Activated T-helper 17 cell treated with anti-CD3 and anti-CD28 coated beads, Interleukin-2, amount 50 U/mL, for 72 hours (primary cell): ENCODE measurements at regions not wholly inside any gene's neighbourhood (a gene's known extent, or its start where the extent isn't known, plus 50 kb on each side); places are given as distances from the start of the nearest gene placed in this dataset.

ENCODE experiments used
- ATAC-seq: fragments of 150-1000 bp; cut with Tn5 transposase; replicated peaks from 2 replicates; pipeline ENCODE4 v1.10.0; 2021; ENCODE audit warnings: mild to moderate bottlenecking, moderate library complexity
- H3K27ac Mint-ChIP-seq: one replicate; pipeline ENCODE4 v1.8.0; 2022; ENCODE audit warnings: mixed read lengths
- H3K27me3 Mint-ChIP-seq: one replicate; pipeline ENCODE4 v1.8.0; 2022; ENCODE audit warnings: mixed read lengths
- H3K36me3 Mint-ChIP-seq: one replicate; pipeline ENCODE4 v1.8.0; 2022; ENCODE audit warnings: low read depth, mild to moderate bottlenecking, mixed read lengths
- H3K4me1 Mint-ChIP-seq: one replicate; pipeline ENCODE4 v1.8.0; 2022; ENCODE audit warnings: mixed read lengths
- H3K4me3 Mint-ChIP-seq: one replicate; pipeline ENCODE4 v1.8.0; 2022; ENCODE audit warnings: mild to moderate bottlenecking, mixed read lengths
- H3K9me3 Mint-ChIP-seq: one replicate; pipeline ENCODE4 v1.8.0; 2022; ENCODE audit warnings: mixed read lengths

GRCh38 chr5:45057564-45057963, 248.8 kb downstream of the MRPS30 start:
- Mint-ChIP-seq H3K4me3 (no peak overlapping the region), H3K27ac (no peak overlapping the region), H3K27me3 (no peaks in the 10 kb centered on the region), H3K9me3 (no peaks in the 10 kb centered on the region), H3K4me1 (no peaks in the 10 kb centered on the region), H3K36me3 (no peaks in the 10 kb centered on the region)
- ATAC-seq = no peak

- Mint-ChIP-seq H3K4me3 (no peak overlapping the region), H3K36me3 (no peaks in the 10 kb centered on the region), H3K27ac (no peak overlapping the region), H3K4me1 (no peaks in the 10 kb centered on the region), H3K9me3 (peaks cover 5% of the 10 kb centered on the region), H3K27me3 (no peaks in the 10 kb centered on the region)
- no peak for ATAC-seq
These were observed 252.0 kb downstream of the MRPS30 start for GRCh38 chr5:45060724-45061123.

- no peak for ATAC-seq
- Mint-ChIP-seq H3K4me3 (no peak overlapping the region), H3K27ac (no peak overlapping the region), H3K36me3 (no peaks in the 10 kb centered on the region), H3K9me3 (peaks cover 5% of the 10 kb centered on the region), H3K4me1 (no peaks in the 10 kb centered on the region), H3K27me3 (no peaks in the 10 kb centered on the region)
These were observed 253.3 kb downstream of the MRPS30 start for GRCh38 chr5:45062044-45062443.

GRCh38 chr5:45081082-45081481, 272.3 kb downstream of the MRPS30 start:
- H3K9me3 Mint-ChIP-seq = peaks cover 5% of the 10 kb centered on the region
- no peaks in the 10 kb centered on the region for H3K27me3 Mint-ChIP-seq
- no peaks in the 10 kb centered on the region for H3K36me3 Mint-ChIP-seq
- no peak overlapping the region for H3K27ac Mint-ChIP-seq
- no peaks in the 10 kb centered on the region for H3K4me1 Mint-ChIP-seq
- no peak for ATAC-seq
- H3K4me3 Mint-ChIP-seq = no peak overlapping the region

- Mint-ChIP-seq H3K4me1 (no peaks in the 10 kb centered on the region), H3K27ac (no peak overlapping the region), H3K4me3 (no peak overlapping the region), H3K9me3 (peaks cover 9% of the 10 kb centered on the region), H3K27me3 (no peaks in the 10 kb centered on the region), H3K36me3 (no peaks in the 10 kb centered on the region)
- no peak for ATAC-seq
These were observed 281.1 kb downstream of the MRPS30 start for GRCh38 chr5:45089870-45090269.

- H3K36me3 Mint-ChIP-seq = no peaks in the 10 kb centered on the region
- peaks cover 14% of the 10 kb centered on the region for H3K9me3 Mint-ChIP-seq
- ATAC-seq = no peak
- H3K27me3 Mint-ChIP-seq = no peaks in the 10 kb centered on the region
- H3K4me3 Mint-ChIP-seq = no peak overlapping the region
- H3K27ac Mint-ChIP-seq = no peak overlapping the region
- H3K4me1 Mint-ChIP-seq = no peaks in the 10 kb centered on the region
These were observed 284.6 kb downstream of the MRPS30 start for GRCh38 chr5:45093377-45093776.

- Mint-ChIP-seq H3K4me3 (no peak overlapping the region), H3K36me3 (no peaks in the 10 kb centered on the region), H3K27ac (no peak overlapping the region), H3K4me1 (no peaks in the 10 kb centered on the region), H3K27me3 (no peaks in the 10 kb centered on the region), H3K9me3 (peaks cover 9% of the 10 kb centered on the region)
- no peak for ATAC-seq
These were observed 286.2 kb downstream of the MRPS30 start for GRCh38 chr5:45094876-45095440.

- Mint-ChIP-seq H3K4me1 (no peaks in the 10 kb centered on the region), H3K4me3 (no peak overlapping the region), H3K36me3 (no peaks in the 10 kb centered on the region), H3K27ac (no peak overlapping the region), H3K9me3 (peaks cover 13% of the 10 kb centered on the region), H3K27me3 (no peaks in the 10 kb centered on the region)
- ATAC-seq = no peak
These were observed 289.7 kb downstream of the MRPS30 start for GRCh38 chr5:45098483-45098882.

- Mint-ChIP-seq H3K27me3 (no peaks in the 10 kb centered on the region), H3K36me3 (no peaks in the 10 kb centered on the region), H3K27ac (no peak overlapping the region), H3K9me3 (peaks cover 20% of the 10 kb centered on the region), H3K4me1 (no peaks in the 10 kb centered on the region), H3K4me3 (no peak overlapping the region)
- ATAC-seq = no peak
These were observed 292.4 kb downstream of the MRPS30 start for GRCh38 chr5:45101146-45101545.

GRCh38 chr5:45105491-45105994, 296.8 kb downstream of the MRPS30 start:
- H3K4me3 Mint-ChIP-seq = no peak overlapping the region
- H3K27me3 Mint-ChIP-seq = no peaks in the 10 kb centered on the region
- no peak overlapping the region for H3K27ac Mint-ChIP-seq
- no peaks in the 10 kb centered on the region for H3K4me1 Mint-ChIP-seq
- no peak for ATAC-seq
- peaks cover 26% of the 10 kb centered on the region for H3K9me3 Mint-ChIP-seq
- no peaks in the 10 kb centered on the region for H3K36me3 Mint-ChIP-seq

- Mint-ChIP-seq H3K27me3 (no peaks in the 10 kb centered on the region), H3K9me3 (peaks cover 18% of the 10 kb centered on the region), H3K36me3 (no peaks in the 10 kb centered on the region), H3K4me1 (no peaks in the 10 kb centered on the region), H3K27ac (no peak overlapping the region), H3K4me3 (no peak overlapping the region)
- ATAC-seq = no peak
These were observed 300.3 kb downstream of the MRPS30 start for GRCh38 chr5:45109062-45109461.

- Mint-ChIP-seq H3K36me3 (no peaks in the 10 kb centered on the region), H3K9me3 (peaks cover 18% of the 10 kb centered on the region), H3K27me3 (no peaks in the 10 kb centered on the region), H3K4me3 (no peak overlapping the region), H3K4me1 (no peaks in the 10 kb centered on the region), H3K27ac (no peak overlapping the region)
- ATAC-seq = no peak
These were observed 300.9 kb downstream of the MRPS30 start for GRCh38 chr5:45109636-45110035.

GRCh38 chr5:45110399-45110798, 301.7 kb downstream of the MRPS30 start:
- Mint-ChIP-seq H3K9me3 (peaks cover 12% of the 10 kb centered on the region), H3K4me1 (no peaks in the 10 kb centered on the region), H3K4me3 (no peak overlapping the region), H3K27ac (no peak overlapping the region), H3K27me3 (no peaks in the 10 kb centered on the region), H3K36me3 (no peaks in the 10 kb centered on the region)
- ATAC-seq = no peak

GRCh38 chr5:45113726-45114125, 305.0 kb downstream of the MRPS30 start:
- Mint-ChIP-seq H3K4me1 (no peaks in the 10 kb centered on the region), H3K4me3 (no peak overlapping the region), H3K27ac (no peak overlapping the region), H3K36me3 (no peaks in the 10 kb centered on the region), H3K27me3 (no peaks in the 10 kb centered on the region), H3K9me3 (peaks cover 13% of the 10 kb centered on the region)
- no peak for ATAC-seq

GRCh38 chr5:45132972-45133371, 324.2 kb downstream of the MRPS30 start:
- ATAC-seq = no peak
- H3K27ac Mint-ChIP-seq = no peak overlapping the region
- no peak overlapping the region for H3K4me3 Mint-ChIP-seq
- H3K36me3 Mint-ChIP-seq = no peaks in the 10 kb centered on the region
- H3K27me3 Mint-ChIP-seq = no peaks in the 10 kb centered on the region
- no peaks in the 10 kb centered on the region for H3K4me1 Mint-ChIP-seq
- peaks cover 7% of the 10 kb centered on the region for H3K9me3 Mint-ChIP-seq

GRCh38 chr5:45162974-45163373, 354.2 kb downstream of the MRPS30 start:
- no peak for ATAC-seq
- no peaks in the 10 kb centered on the region for H3K36me3 Mint-ChIP-seq
- H3K9me3 Mint-ChIP-seq = peaks cover 5% of the 10 kb centered on the region
- H3K27me3 Mint-ChIP-seq = no peaks in the 10 kb centered on the region
- no peaks in the 10 kb centered on the region for H3K4me1 Mint-ChIP-seq
- H3K27ac Mint-ChIP-seq = no peak overlapping the region
- no peak overlapping the region for H3K4me3 Mint-ChIP-seq
